Neural progenitor cell (in vitro differentiated cells): ENCODE measurements at regions not wholly inside any gene's neighbourhood (a gene's known extent, or its start where the extent isn't known, plus 50 kb on each side); places are given as distances from the start of the nearest gene placed in this dataset.

Source experiments
- DNase-seq: peaks from one replicate; pipeline ENCODE4 v3.0.0-alpha.2; 2016; ENCODE audit warnings: low spot score
- H2AFZ ChIP-seq: fragments of 200-600 bp; sonication (generic); replicated peaks from 2 replicates; pipeline ENCODE4 v1.6.1; 2016; ENCODE audit warnings: antibody characterized with exemption
- H3F3A ChIP-seq: fragments of 200-600 bp; sonication (generic); 2 replicates; pipeline ENCODE4 v1.6.1; 2016; ENCODE audit warnings: antibody characterized with exemption, low read depth
- H3K27ac ChIP-seq: fragments of 200-600 bp; sonication (generic); 2 replicates; pipeline ENCODE4 v1.5.1; 2016; ENCODE audit warnings: mild to moderate bottlenecking
- H3K27me3 ChIP-seq: fragments of 200-600 bp; sonication (generic); 2 replicates; pipeline ENCODE4 v1.6.1; 2016; ENCODE audit warnings: mild to moderate bottlenecking, moderate library complexity
- H3K36me3 ChIP-seq: fragments of 200-600 bp; sonication (generic); 2 replicates; pipeline ENCODE4 v1.5.1; 2016
- H3K4me1 ChIP-seq: fragments of 200-600 bp; sonication (generic); 2 replicates; pipeline ENCODE4 v1.6.1; 2016; ENCODE audit warnings: mixed run types
- H3K4me2 ChIP-seq: fragments of 200-600 bp; sonication (generic); 2 replicates; pipeline ENCODE4 v1.6.1; 2016
- H3K4me3 ChIP-seq: fragments of 200-600 bp; sonication (generic); 2 replicates; pipeline ENCODE4 v1.5.1; 2016
- H3K79me2 ChIP-seq: fragments of 200-600 bp; sonication (generic); 2 replicates; pipeline ENCODE4 v1.6.1; 2016; ENCODE audit warnings: low read depth
- H3K9ac ChIP-seq: fragments of 200-600 bp; sonication (generic); 2 replicates; pipeline ENCODE4 v1.6.1; 2016
- H3K9me3 ChIP-seq: fragments of 200-600 bp; sonication (generic); 2 replicates; pipeline ENCODE4 v1.5.1; 2016; ENCODE audit warnings: low read depth
- H4K20me1 ChIP-seq: fragments of 200-600 bp; sonication (generic); 2 replicates; pipeline ENCODE4 v1.6.1; 2016; ENCODE audit warnings: low read depth
- H3K27ac Mint-ChIP-seq: 3 replicates; pipeline ENCODE4 v1.8.0; 2021; ENCODE audit warnings: mixed read lengths
- H3K27me3 Mint-ChIP-seq: 2 replicates; pipeline ENCODE4 v1.8.0; 2022; ENCODE audit warnings: low read depth, mild to moderate bottlenecking, inconsistent platforms, moderate library complexity, mixed read lengths; ENCODE audit not compliant: insufficient read depth
- H3K36me3 Mint-ChIP-seq: 3 replicates; pipeline ENCODE4 v1.8.0; 2021; ENCODE audit warnings: mixed read lengths
- H3K4me1 Mint-ChIP-seq: 3 replicates; pipeline ENCODE4 v1.8.0; 2021; ENCODE audit warnings: mixed read lengths
- H3K4me3 Mint-ChIP-seq: 3 replicates; pipeline ENCODE4 v1.8.0; 2021; ENCODE audit warnings: mild to moderate bottlenecking, moderate library complexity, mixed read lengths
- H3K9me3 Mint-ChIP-seq: 3 replicates; pipeline ENCODE4 v1.8.0; 2020; ENCODE audit warnings: mixed read lengths
- CTCF ChIP-seq: fragments of 200-600 bp; sonication (generic); IDR thresholded peaks from 2 replicates; pipeline ENCODE4 v1.5.1; 2017; ENCODE audit warnings: antibody characterized with exemption, mild to moderate bottlenecking
- EZH2 ChIP-seq: fragments of 200-600 bp; sonication (generic); IDR thresholded peaks from 2 replicates; pipeline ENCODE4 v1.6.1; 2017; ENCODE audit warnings: antibody characterized with exemption, mild to moderate bottlenecking, moderate library complexity
- EZH2phosphoT487 ChIP-seq: fragments of 200-600 bp; sonication (generic); IDR thresholded peaks from 2 replicates; pipeline ENCODE4 v1.6.1; 2017; ENCODE audit warnings: antibody characterized with exemption

GRCh38 chr22:47411006-47411405, 648.6 kb downstream of the TBC1D22A start:
- Histone ChIP-seq H2AFZ (no peak overlapping the region), H3K79me2 (no peaks in the 10 kb centered on the region), H3K4me1 (no peaks in the 10 kb centered on the region), H3F3A (no peaks in the 10 kb centered on the region), H3K4me3 (no peak overlapping the region), H3K9me3 (peaks cover 25% of the 10 kb centered on the region), H3K27me3 (no peaks in the 10 kb centered on the region), H3K4me2 (no peak overlapping the region), H4K20me1 (no peaks in the 10 kb centered on the region), H3K36me3 (no peaks in the 10 kb centered on the region), H3K9ac (no peak overlapping the region), H3K27ac (no peak overlapping the region)
- Mint-ChIP-seq H3K27me3 (peaks cover 5% of the 10 kb centered on the region), H3K4me1 (no peaks in the 10 kb centered on the region), H3K4me3 (no peak overlapping the region), H3K27ac (peak overlapping the region; percentile 29), H3K36me3 (no peaks in the 10 kb centered on the region), H3K9me3 (peaks cover 23% of the 10 kb centered on the region)
- no peak for TF ChIP-seq CTCF
- no peak for TF ChIP-seq EZH2phosphoT487
- no peak for TF ChIP-seq EZH2
- no peak for DNase-seq

GRCh38 chr22:47409539-47410275, 647.3 kb downstream of the TBC1D22A start:
- Histone ChIP-seq H2AFZ (no peak overlapping the region), H3K4me1 (no peaks in the 10 kb centered on the region), H4K20me1 (no peaks in the 10 kb centered on the region), H3K36me3 (no peaks in the 10 kb centered on the region), H3F3A (no peaks in the 10 kb centered on the region), H3K9me3 (peaks cover 25% of the 10 kb centered on the region), H3K9ac (no peak overlapping the region), H3K79me2 (no peaks in the 10 kb centered on the region), H3K4me2 (no peak overlapping the region), H3K27me3 (no peaks in the 10 kb centered on the region), H3K4me3 (no peak overlapping the region), H3K27ac (no peak overlapping the region)
- DNase-seq: no peak
- H3K27me3 Mint-ChIP-seq: peaks cover 5% of the 10 kb centered on the region
- H3K36me3 Mint-ChIP-seq: no peaks in the 10 kb centered on the region
- peaks cover 26% of the 10 kb centered on the region for H3K9me3 Mint-ChIP-seq
- H3K27ac Mint-ChIP-seq: no peak overlapping the region
- no peaks in the 10 kb centered on the region for H3K4me1 Mint-ChIP-seq
- H3K4me3 Mint-ChIP-seq: no peak overlapping the region
- TF ChIP-seq CTCF: no peak
- TF ChIP-seq EZH2: no peak
- no peak for TF ChIP-seq EZH2phosphoT487

- H3K79me2 ChIP-seq: no peaks in the 10 kb centered on the region
- no peak overlapping the region for H3K4me3 ChIP-seq
- no peaks in the 10 kb centered on the region for H3F3A ChIP-seq
- peaks cover 22% of the 10 kb centered on the region for H3K9me3 ChIP-seq
- Mint-ChIP-seq H3K9me3 (peaks cover 28% of the 10 kb centered on the region), H3K27ac (no peak overlapping the region), H3K36me3 (no peaks in the 10 kb centered on the region), H3K4me1 (no peaks in the 10 kb centered on the region), H3K27me3 (peaks cover 11% of the 10 kb centered on the region), H3K4me3 (no peak overlapping the region)
- TF ChIP-seq CTCF: no peak
- TF ChIP-seq EZH2: no peak
- no peak for TF ChIP-seq EZH2phosphoT487
- H3K4me2 ChIP-seq: no peak overlapping the region
- H3K36me3 ChIP-seq: no peaks in the 10 kb centered on the region
- no peak overlapping the region for H3K27ac ChIP-seq
- H3K9ac ChIP-seq: no peak overlapping the region
- DNase-seq: no peak
- no peaks in the 10 kb centered on the region for H4K20me1 ChIP-seq
- H3K27me3 ChIP-seq: no peaks in the 10 kb centered on the region
- H2AFZ ChIP-seq: no peak overlapping the region
- H3K4me1 ChIP-seq: no peaks in the 10 kb centered on the region
Measured at GRCh38 chr22:47408409-47408808, 646.0 kb downstream of the TBC1D22A start.
